Brain microvascular endothelial cell (primary cell): ENCODE measurements at regions not wholly inside any gene's neighbourhood (a gene's known extent, or its start where the extent isn't known, plus 50 kb on each side); places are given as distances from the start of the nearest gene placed in this dataset.

Experiments
- DNase-seq: peaks from one replicate; pipeline ENCODE4 v3.0.0-alpha.2; 2020
- H3K27ac ChIP-seq: fragments of 250-450 bp; sonication (Bioruptor Pico); 2 replicates; pipeline ENCODE4 v1.5.1; 2020; ENCODE audit warnings: mild to moderate bottlenecking, moderate library complexity
- H3K27me3 ChIP-seq: fragments of 250-450 bp; sonication (Bioruptor Pico); replicated peaks from 2 replicates; pipeline ENCODE4 v1.5.1; 2020; ENCODE audit warnings: mild to moderate bottlenecking
- H3K36me3 ChIP-seq: fragments of 250-450 bp; sonication (Bioruptor Pico); replicated peaks from 2 replicates; pipeline ENCODE4 v1.5.1; 2020; ENCODE audit warnings: mild to moderate bottlenecking
- H3K4me3 ChIP-seq: 2 replicates; pipeline ENCODE4 v1.5.1; 2011; ENCODE audit warnings: low read depth, mild to moderate bottlenecking, control low read depth, low read length, moderate library complexity
- CTCF ChIP-seq: IDR thresholded peaks from 2 replicates; pipeline ENCODE4 v1.5.1; 2011; ENCODE audit warnings: low read depth, mild to moderate bottlenecking, moderate library complexity, low read length, control low read depth, inconsistent platforms; ENCODE audit errors: missing control alignments
- in situ Hi-C: cut with HindIII; loops from 2 replicates; pipeline ENCODE4 v1.10.0; 2017; ENCODE audit warnings: low sequenced_read_pairs, low pct_ligation_motif_present

GRCh38 chr6:139439349-139439748 is 64.9 kb upstream of the CITED2 start:
- TF ChIP-seq CTCF = no peak
- no peaks in the 10 kb centered on the region for H3K27me3 ChIP-seq
- in situ Hi-C loops = no loop called here
- H3K27ac ChIP-seq = no peak overlapping the region
- H3K36me3 ChIP-seq = no peaks in the 10 kb centered on the region
- H3K4me3 ChIP-seq = no peak overlapping the region
- no peak for DNase-seq

- H3K36me3 ChIP-seq = no peaks in the 10 kb centered on the region
- no peak for DNase-seq
- in situ Hi-C loops = no loop called here
Measured at GRCh38 chr6:139438775-139439174, 64.3 kb upstream of the CITED2 start.

DNA sequence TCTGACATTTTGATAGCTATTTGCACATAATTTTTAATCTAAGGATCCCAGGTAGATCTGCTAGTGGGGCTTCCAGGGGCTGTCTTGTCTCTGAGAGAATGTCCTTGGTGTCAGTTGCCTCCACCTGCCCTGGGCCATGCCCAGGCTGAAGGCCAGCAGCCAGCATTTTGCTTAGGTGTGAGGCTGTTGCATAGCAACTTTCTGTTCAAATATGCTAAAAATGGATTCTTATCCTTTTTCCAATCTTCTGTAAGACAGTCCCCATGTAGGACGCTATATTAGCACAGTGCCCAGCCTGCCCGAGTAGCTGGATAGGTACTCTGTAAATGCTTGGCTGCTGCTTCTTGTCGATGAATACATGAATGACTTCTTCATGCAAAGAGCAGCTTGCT is 62.5 kb upstream of the CITED2 start:
- no peak for TF ChIP-seq CTCF
- H3K27ac ChIP-seq = no peak overlapping the region
- DNase-seq = no peak
- no peak overlapping the region for H3K4me3 ChIP-seq
- no peaks in the 10 kb centered on the region for H3K27me3 ChIP-seq
- in situ Hi-C loops = no loop called here
- H3K36me3 ChIP-seq = no peaks in the 10 kb centered on the region

More at GRCh38 chr6:139438775-139439174, 64.3 kb upstream of the CITED2 start:
- no peaks in the 10 kb centered on the region for H3K27me3 ChIP-seq
- no peak overlapping the region for H3K4me3 ChIP-seq
- TF ChIP-seq CTCF = no peak
- H3K27ac ChIP-seq = no peak overlapping the region

GRCh38 chr6:139436200-139436956 is 61.9 kb upstream of the CITED2 start:
- Histone ChIP-seq H3K36me3 (no peaks in the 10 kb centered on the region), H3K4me3 (no peak overlapping the region), H3K27ac (no peak overlapping the region), H3K27me3 (no peaks in the 10 kb centered on the region)
- no peak for DNase-seq
- in situ Hi-C loops = no loop called here
- no peak for TF ChIP-seq CTCF

DNA sequence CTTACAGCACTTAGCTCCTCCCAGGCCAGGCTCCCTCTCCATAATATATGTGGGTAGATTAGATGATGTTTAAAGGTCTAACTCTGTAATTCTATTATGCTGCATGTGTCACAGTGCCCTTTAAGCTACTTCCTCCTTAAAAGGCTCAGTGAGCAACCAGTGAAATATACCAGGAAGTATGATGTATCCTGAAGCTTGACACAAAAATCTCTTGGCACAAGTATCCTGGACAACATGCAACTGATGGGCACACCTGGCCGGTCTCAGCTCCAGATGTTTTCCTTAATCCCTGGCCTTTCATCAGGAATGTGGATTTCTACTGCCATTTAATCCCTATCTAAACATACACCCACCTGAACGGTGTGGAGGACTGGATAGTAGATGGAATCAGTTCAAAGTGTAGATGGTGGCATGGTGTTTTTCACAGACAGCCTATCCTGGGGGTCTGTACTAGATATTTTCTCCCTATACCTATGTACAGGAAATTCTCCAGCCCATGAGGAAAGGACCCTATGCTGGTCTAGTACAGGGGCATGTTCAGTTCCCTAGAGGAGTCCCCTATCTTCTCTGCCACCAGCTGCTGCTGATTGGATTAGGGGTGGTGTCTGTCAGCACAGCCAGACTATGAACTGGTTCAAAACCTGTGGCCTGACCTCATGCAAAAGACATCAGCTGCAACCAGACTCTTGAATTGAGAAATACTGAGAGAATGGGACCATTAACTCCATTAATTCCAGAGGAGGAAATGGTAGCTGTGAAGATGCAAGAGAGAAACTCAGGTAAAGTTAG is 59.4 kb upstream of the CITED2 start:
- no peak overlapping the region for H3K4me3 ChIP-seq
- no peaks in the 10 kb centered on the region for H3K36me3 ChIP-seq
- TF ChIP-seq CTCF = no peak
- no peaks in the 10 kb centered on the region for H3K27me3 ChIP-seq
- no peak overlapping the region for H3K27ac ChIP-seq
- in situ Hi-C loops = no loop called here
- no peak for DNase-seq
